GM23338 (cell line): ENCODE measurements at regions not wholly inside any gene's neighbourhood (a gene's known extent, or its start where the extent isn't known, plus 50 kb on each side); places are given as distances from the start of the nearest gene placed in this dataset.

ENCODE experiments used
- CREB1 ChIP-seq: fragments of 250-450 bp; sonication (Bioruptor Pico); IDR thresholded peaks from 2 replicates; pipeline ENCODE4 v1.5.0; 2020; ENCODE audit warnings: low read depth, mild to moderate bottlenecking, moderate library complexity
- CTCF ChIP-seq, 2 experiments: fragments of 200-600 bp in 1 of 2; sonication (generic) in 1 of 2; conservative IDR thresholded peaks; 2 replicates each; pipeline versions ENCODE4 v1.5.1 to v1.6.1; 2016 to 2017; ENCODE audit warnings: antibody characterized with exemption in 2 of 2, low read depth in 2 of 2, mild to moderate bottlenecking in 2 of 2, moderate library complexity in 1 of 2
- EZH2 ChIP-seq: fragments of 200-600 bp; sonication (generic); IDR thresholded peaks from one replicate; pipeline ENCODE4 v1.8.0; 2017; ENCODE audit warnings: antibody characterized with exemption, mild to moderate bottlenecking, low read depth; ENCODE audit not compliant: unreplicated experiment
- EZH2phosphoT487 ChIP-seq: fragments of 200-600 bp; sonication (generic); IDR thresholded peaks from one replicate; pipeline ENCODE4 v1.8.1; 2018; ENCODE audit warnings: antibody characterized with exemption; ENCODE audit not compliant: unreplicated experiment
- JUNB ChIP-seq: IDR thresholded peaks from one replicate; pipeline ENCODE4 v1.6.1; 2016; ENCODE audit warnings: antibody characterized with exemption; ENCODE audit not compliant: unreplicated experiment
- POLR2AphosphoS5 ChIP-seq: IDR thresholded peaks from 2 replicates; pipeline ENCODE4 v1.6.1; 2016; ENCODE audit warnings: antibody characterized with exemption, low read depth
- REST ChIP-seq: IDR thresholded peaks from one replicate; pipeline ENCODE4 v1.6.1; 2018; ENCODE audit warnings: antibody characterized with exemption; ENCODE audit not compliant: unreplicated experiment
- ZNF114 ChIP-seq: fragments of 250-450 bp; sonication (Bioruptor Pico); IDR thresholded peaks from 2 replicates; pipeline ENCODE4 v1.5.0; 2020; ENCODE audit warnings: mild to moderate bottlenecking, moderate library complexity
- ZNF331 ChIP-seq: fragments of 250-450 bp; sonication (Bioruptor Pico); IDR thresholded peaks from 2 replicates; pipeline ENCODE4 v1.5.0; 2020; ENCODE audit warnings: low read depth, mild to moderate bottlenecking, moderate library complexity

GRCh38 chr2:37858400-37858711 lies 66.7 kb upstream of the RMDN2 start:
- TF ChIP-seq CTCF (conservative IDR thresholded peaks at IDR 0.05; ENCODE audit: low read depth in 2 of 2) (no peak), EZH2 (no peak), REST (no peak), EZH2phosphoT487 (no peak), ZNF331 (no peak), POLR2AphosphoS5 (no peak), JUNB (no peak), CREB1 (CRISPR knock-in tag) (no peak), ZNF114 (CRISPR knock-in tag) (no peak)
